Sigmoid colon (tissue), 4 donors: ENCODE measurements at regions not wholly inside any gene's neighbourhood (a gene's known extent, or its start where the extent isn't known, plus 50 kb on each side); places are given as distances from the start of the nearest gene placed in this dataset.

ENCODE experiments used
- CTCF ChIP-seq, 4 experiments: fragments of 450-650 bp in 3 of 4; fragments of 200-600 bp in 1 of 4; IDR thresholded peaks; one replicate each; pipeline ENCODE4 v1.5.1; 2016 to 2019; ENCODE audit warnings: antibody characterized with exemption in 4 of 4, mild to moderate bottlenecking in 3 of 4, moderate library complexity in 2 of 4
- EP300 ChIP-seq, 4 donors: sonication (generic); formaldehyde crosslinking; IDR thresholded peaks; one replicate each; pipeline ENCODE4 v1.6.1; 2017; ENCODE audit warnings: antibody characterized with exemption in 4 of 4
- POLR2A ChIP-seq, 2 donors: fragments of 450-650 bp; IDR thresholded peaks; one replicate each; pipeline ENCODE4 v1.6.1; 2016; ENCODE audit warnings: antibody characterized with exemption in 2 of 2, mild to moderate bottlenecking in 2 of 2, moderate library complexity in 2 of 2
- POLR2AphosphoS5 ChIP-seq, 4 donors: sonication (generic); formaldehyde crosslinking; IDR thresholded peaks; one replicate each; pipeline ENCODE4 v1.6.1; 2017; ENCODE audit warnings: antibody characterized with exemption in 4 of 4

- TF ChIP-seq CTCF (IDR thresholded peaks at IDR 0.05) (no peak), POLR2AphosphoS5 (IDR thresholded peaks at IDR 0.05) (no peak), POLR2A (IDR thresholded peaks at IDR 0.05) (no peak), EP300 (IDR thresholded peaks at IDR 0.05) (no peak)
Observed at GRCh38 chr3:186467969-186468368, 76.2 kb downstream of the CRYGS start.
